Neuronal stem cell (in vitro differentiated cells): ENCODE measurements at regions not wholly inside any gene's neighbourhood (a gene's known extent, or its start where the extent isn't known, plus 50 kb on each side); places are given as distances from the start of the nearest gene placed in this dataset.
A peak's percentile ranks its signal among the peaks of the same experiment; 100 is the strongest.
"Not testable (repeated sequence)": the region's sequence is repeated elsewhere in the genome, so short reads cannot be mapped to it uniquely, and the experiment has no call there.

ENCODE experiments used
- DNase-seq: peaks from one replicate; pipeline ENCODE4 v3.0.0-alpha.2; 2013; ENCODE audit warnings: low spot score
- H2AFZ ChIP-seq: one replicate; pipeline ENCODE4 v1.6.1; 2013; ENCODE audit warnings: mild to moderate bottlenecking, low read length, inconsistent platforms
- H2AK5ac ChIP-seq: 2 replicates; pipeline ENCODE4 v1.6.1; 2013; ENCODE audit warnings: low read depth, mild to moderate bottlenecking, inconsistent platforms, low read length, moderate library complexity, mixed read lengths
- H2BK120ac ChIP-seq: 2 replicates; pipeline ENCODE4 v1.6.1; 2013; ENCODE audit warnings: low read depth, mild to moderate bottlenecking, inconsistent platforms, low read length, moderate library complexity, mixed read lengths
- H2BK12ac ChIP-seq: one replicate; pipeline ENCODE4 v1.6.1; 2013; ENCODE audit warnings: low read length, inconsistent platforms
- H2BK15ac ChIP-seq: 2 replicates; pipeline ENCODE4 v1.6.1; 2013; ENCODE audit warnings: mild to moderate bottlenecking, low read length, inconsistent platforms, mixed read lengths
- H2BK5ac ChIP-seq: one replicate; pipeline ENCODE4 v1.6.1; 2013; ENCODE audit warnings: inconsistent platforms, mild to moderate bottlenecking, low read length, moderate library complexity
- H3K14ac ChIP-seq: one replicate; pipeline ENCODE4 v1.6.1; 2013; ENCODE audit warnings: low read length, inconsistent platforms
- H3K18ac ChIP-seq: 2 replicates; pipeline ENCODE4 v1.6.1; 2013; ENCODE audit warnings: low read length, inconsistent platforms
- H3K23ac ChIP-seq: 2 replicates; pipeline ENCODE4 v1.6.1; 2013; ENCODE audit warnings: low read depth, mild to moderate bottlenecking, mixed read lengths, low read length, inconsistent platforms; ENCODE audit not compliant: poor library complexity
- H3K27ac ChIP-seq: replicated peaks from 3 replicates; pipeline ENCODE4 v1.5.1; 2013; ENCODE audit warnings: low read length, inconsistent platforms
- H3K27me3 ChIP-seq, 3 experiments: 2 replicates each; pipeline ENCODE4 v1.6.1; 2013; ENCODE audit warnings: low read length in 3 of 3, mild to moderate bottlenecking in 2 of 3, inconsistent platforms in 1 of 3, low read depth in 1 of 3, mixed read lengths in 1 of 3, moderate library complexity in 1 of 3; ENCODE audit not compliant: control insufficient read depth in 3 of 3, insufficient read depth in 3 of 3
- H3K36me3 ChIP-seq, 2 donors: replicated peaks in 1 of 2; 2 replicates each; pipeline ENCODE4 v1.6.1; 2013; ENCODE audit warnings: low read length in 2 of 2; ENCODE audit not compliant: control insufficient read depth in 2 of 2, insufficient read depth in 2 of 2
- H3K4ac ChIP-seq: 2 replicates; pipeline ENCODE4 v1.6.1; 2013; ENCODE audit warnings: inconsistent platforms, mild to moderate bottlenecking, low read length, moderate library complexity
- H3K4me1 ChIP-seq, 2 donors: 1 replicate in 1 of 2; 2 replicates in 1 of 2; pipeline ENCODE4 v1.6.1; 2013; ENCODE audit warnings: low read length in 2 of 2, low read depth in 1 of 2; ENCODE audit not compliant: control insufficient read depth in 2 of 2, insufficient read depth in 1 of 2
- H3K4me2 ChIP-seq: one replicate; pipeline ENCODE4 v1.6.1; 2013; ENCODE audit warnings: mild to moderate bottlenecking, low read length, inconsistent platforms; ENCODE audit not compliant: insufficient read depth, poor library complexity, severe bottlenecking
- H3K4me3 ChIP-seq, 2 donors: 2 replicates each; pipeline ENCODE4 v1.5.1; 2013; ENCODE audit warnings: low read length in 2 of 2, mild to moderate bottlenecking in 2 of 2, inconsistent platforms in 1 of 2, moderate library complexity in 1 of 2
- H3K79me1 ChIP-seq: one replicate; pipeline ENCODE4 v1.6.1; 2013; ENCODE audit warnings: low read depth, mild to moderate bottlenecking, inconsistent platforms, low read length, moderate library complexity
- H3K9ac ChIP-seq: one replicate; pipeline ENCODE4 v1.6.1; 2013; ENCODE audit warnings: mild to moderate bottlenecking, low read depth, low read length, inconsistent platforms; ENCODE audit not compliant: poor library complexity
- H3K9me3 ChIP-seq, 2 donors: replicated peaks in 1 of 2; 2 replicates each; pipeline versions ENCODE3 to v1.6.1; 2013; ENCODE audit warnings: low read length in 2 of 2, mild to moderate bottlenecking in 2 of 2, inconsistent platforms in 1 of 2, low read depth in 1 of 2, mixed read lengths in 1 of 2, moderate library complexity in 1 of 2; ENCODE audit not compliant: control insufficient read depth in 2 of 2, insufficient read depth in 1 of 2
- H4K8ac ChIP-seq: one replicate; pipeline ENCODE4 v1.6.1; 2013; ENCODE audit warnings: low read depth, mild to moderate bottlenecking, inconsistent platforms, low read length, moderate library complexity
- H4K91ac ChIP-seq: one replicate; pipeline ENCODE4 v1.6.1; 2013; ENCODE audit warnings: low read length, low read depth, mild to moderate bottlenecking, inconsistent platforms; ENCODE audit not compliant: poor library complexity
- WGBS, 2 donors: extraction: QIAGEN DNeasy Blood & Tissue Kit; methylation state at CpG; one replicate each; pipeline ENCODE4 v1.1.7; 2013; ENCODE audit warnings: missing lambda C conversion rate in 2 of 2, mixed read lengths in 1 of 2; ENCODE audit not compliant: insufficient read length in 2 of 2, insufficient replicate concordance in 1 of 2; ENCODE audit errors: extremely low coverage in 2 of 2; 5-methylcytosine and 5-hydroxymethylcytosine counted together

DNA sequence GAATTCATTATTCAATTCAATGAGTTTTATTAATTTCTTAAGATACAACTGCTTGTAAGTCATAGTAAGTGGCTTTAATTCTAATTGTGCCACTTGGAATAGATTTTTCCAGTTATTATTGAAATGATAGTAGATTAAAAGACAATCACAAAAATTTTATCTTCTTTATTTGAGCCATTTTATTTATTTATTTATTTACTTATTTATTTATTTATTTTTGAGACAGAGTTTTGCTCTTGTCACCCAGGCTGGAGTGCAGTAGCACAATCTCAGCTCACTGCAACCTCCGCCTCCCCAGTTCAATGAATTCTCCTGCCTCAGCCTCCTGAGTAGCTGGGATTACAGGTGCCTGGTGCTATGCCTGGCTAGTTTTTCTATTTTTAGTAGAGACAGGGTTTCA, 235.7 kb upstream of the DSEL start:
- DNase-seq, H2BK120ac ChIP-seq, H2BK15ac ChIP-seq, H4K8ac ChIP-seq, H3K27me3 ChIP-seq, H3K4me1 ChIP-seq, H3K4ac ChIP-seq, H2BK5ac ChIP-seq, H3K36me3 ChIP-seq, H4K91ac ChIP-seq, H3K23ac ChIP-seq, H3K27ac ChIP-seq, H3K9me3 ChIP-seq, H2BK12ac ChIP-seq, H2AFZ ChIP-seq, H3K4me2 ChIP-seq, H3K14ac ChIP-seq, H3K79me1 ChIP-seq, H3K9ac ChIP-seq, H2AK5ac ChIP-seq, H3K18ac ChIP-seq, H3K4me3 ChIP-seq: not testable (repeated sequence)
- WGBS, 2 donors = no CpG with 5 or more reads among the region's 1 CpG

DNA sequence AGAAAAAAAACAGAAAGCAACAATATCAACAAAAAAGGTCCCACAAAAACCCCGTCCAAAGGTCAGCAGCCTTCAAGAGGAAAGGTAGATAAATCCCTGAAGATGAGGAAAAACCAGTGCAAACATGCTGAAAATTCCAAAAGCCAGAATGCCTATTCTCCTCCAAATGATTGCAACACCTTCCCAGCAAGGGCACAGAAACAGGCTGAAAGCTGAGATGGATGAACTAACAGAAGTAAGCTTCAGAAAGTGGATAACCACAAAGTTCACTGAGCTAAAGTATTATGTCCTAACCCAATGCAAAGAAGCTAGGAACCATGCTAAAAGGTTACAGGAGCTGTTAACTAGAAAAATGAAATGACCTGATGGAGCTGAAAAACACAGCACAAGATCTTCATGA, 226.4 kb upstream of the DSEL start:
- Histone ChIP-seq H3K79me1 (no peaks in the 10 kb centered on the region), H3K27me3 (no peaks in the 10 kb centered on the region), H2BK15ac (no peak overlapping the region), H3K14ac (no peak overlapping the region), H3K4me3 (no peak overlapping the region), H3K36me3 (no peaks in the 10 kb centered on the region), H2AK5ac (no peak overlapping the region), H3K9me3 (peaks cover 0 to 4% of the 10 kb centered on the region in 2 donors), H3K9ac (no peak overlapping the region), H3K27ac (no peak overlapping the region), H4K91ac (no peak overlapping the region), H2BK12ac (no peak overlapping the region), H3K4me1 (peaks cover 0 to 2% of the 10 kb centered on the region in 2 donors), H2BK120ac (no peak overlapping the region), H3K4me2 (no peak overlapping the region), H3K4ac (no peak overlapping the region), H2BK5ac (no peak overlapping the region), H3K23ac (no peak overlapping the region), H3K18ac (no peak overlapping the region), H4K8ac (no peak overlapping the region), H2AFZ (no peak overlapping the region)
- no CpG with 5 or more reads among the region's 1 CpG for WGBS, 2 donors
- DNase-seq = no peak

DNA sequence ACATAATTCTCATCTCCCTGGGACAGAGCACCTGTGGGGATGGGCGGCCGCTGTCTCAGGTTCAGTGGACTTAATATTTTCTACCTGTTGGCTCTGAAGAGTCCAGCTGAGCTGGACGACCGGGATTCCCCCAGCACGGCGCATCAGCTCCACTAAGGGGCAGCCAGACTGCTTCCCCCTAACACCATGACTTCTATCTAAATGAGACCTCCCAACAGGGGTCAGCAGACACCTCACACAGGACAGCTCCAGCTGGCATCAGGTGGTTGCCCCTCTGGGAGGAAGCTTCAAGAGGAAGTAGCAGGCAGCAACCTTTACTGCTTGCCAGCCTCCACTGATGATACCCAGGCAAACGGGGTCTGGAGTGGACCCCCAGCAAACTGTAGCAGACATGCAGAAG, 226.0 kb upstream of the DSEL start:
- Histone ChIP-seq H3K18ac (no peak overlapping the region), H3K27ac (no peak overlapping the region), H4K8ac (no peak overlapping the region), H3K4me2 (no peak overlapping the region), H3K14ac (no peak overlapping the region), H3K4me1 (peaks cover 0 to 2% of the 10 kb centered on the region in 2 donors), H3K36me3 (no peaks in the 10 kb centered on the region), H2BK15ac (no peak overlapping the region), H2AK5ac (no peak overlapping the region), H2BK5ac (no peak overlapping the region), H3K23ac (no peak overlapping the region), H3K4ac (no peak overlapping the region), H2BK12ac (no peak overlapping the region), H3K79me1 (no peaks in the 10 kb centered on the region), H2AFZ (no peak overlapping the region), H3K9me3 (peaks cover 0 to 4% of the 10 kb centered on the region in 2 donors), H3K9ac (no peak overlapping the region), H2BK120ac (no peak overlapping the region), H3K27me3 (no peaks in the 10 kb centered on the region), H3K4me3 (no peak overlapping the region), H4K91ac (no peak overlapping the region)
- WGBS, 2 donors = no CpG with 5 or more reads among the region's 7 CpGs
- no peak for DNase-seq

DNA sequence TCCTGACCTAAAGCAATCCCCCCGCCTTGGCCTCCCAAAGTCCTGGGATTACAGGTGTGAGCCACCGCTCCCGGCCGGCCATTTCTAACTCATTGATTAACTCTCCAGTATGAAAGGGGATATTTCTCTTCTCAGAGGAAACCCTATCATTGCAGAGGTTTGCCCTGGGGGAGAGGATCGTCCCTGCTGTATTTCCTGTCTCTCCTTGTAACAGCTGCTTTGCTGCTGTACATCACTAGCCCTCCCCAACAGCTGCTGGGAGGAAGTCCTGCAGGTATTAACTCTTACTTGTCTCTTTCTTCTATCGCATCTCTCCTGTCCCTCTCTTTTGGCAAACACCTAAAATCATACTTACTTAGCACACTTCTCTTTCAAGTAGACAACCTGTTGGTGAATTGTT, 219.0 kb upstream of the DSEL start:
- no peaks in the 10 kb centered on the region for H3K79me1 ChIP-seq
- no peak overlapping the region for H3K23ac ChIP-seq
- no peaks in the 10 kb centered on the region for H3K4me1 ChIP-seq
- no peak for DNase-seq
- no peak overlapping the region for H3K27ac ChIP-seq
- no peak overlapping the region for H2BK120ac ChIP-seq
- WGBS, 2 donors = no CpG with 5 or more reads among the region's 6 CpGs
- H4K91ac ChIP-seq = no peak overlapping the region
- H3K9ac ChIP-seq = no peak overlapping the region
- no peaks in the 10 kb centered on the region for H3K9me3 ChIP-seq
- no peak overlapping the region for H3K18ac ChIP-seq
- H2BK15ac ChIP-seq = no peak overlapping the region
- no peaks in the 10 kb centered on the region for H3K36me3 ChIP-seq
- no peak overlapping the region for H3K14ac ChIP-seq
- no peak overlapping the region for H3K4ac ChIP-seq
- H2AK5ac ChIP-seq = no peak overlapping the region
- H2AFZ ChIP-seq = peak overlapping the region; percentile 30
- no peaks in the 10 kb centered on the region for H3K27me3 ChIP-seq
- H3K4me2 ChIP-seq = no peak overlapping the region
- H3K4me3 ChIP-seq = no peak overlapping the region
- no peak overlapping the region for H2BK12ac ChIP-seq
- no peak overlapping the region for H4K8ac ChIP-seq
- no peak overlapping the region for H2BK5ac ChIP-seq
